IPS-18a (cell line): ENCODE measurements at regions not wholly inside any gene's neighbourhood (a gene's known extent, or its start where the extent isn't known, plus 50 kb on each side); places are given as distances from the start of the nearest gene placed in this dataset.
"Not testable (repeated sequence)": the region's sequence is repeated elsewhere in the genome, so short reads cannot be mapped to it uniquely, and the experiment has no call there.

Experiments used
- H3K27ac ChIP-seq: one replicate; pipeline ENCODE4 v1.5.1; 2013; ENCODE audit warnings: low read length
- H3K27me3 ChIP-seq: one replicate; pipeline ENCODE4 v1.6.1; 2013; ENCODE audit warnings: mild to moderate bottlenecking, low read length; ENCODE audit not compliant: control insufficient read depth, insufficient read depth
- H3K36me3 ChIP-seq: one replicate; pipeline ENCODE4 v1.6.1; 2013; ENCODE audit warnings: low read depth, low read length; ENCODE audit not compliant: control insufficient read depth
- H3K4me1 ChIP-seq: one replicate; pipeline ENCODE4 v1.6.1; 2013; ENCODE audit warnings: low read depth, low read length; ENCODE audit not compliant: control insufficient read depth
- H3K4me3 ChIP-seq: one replicate; pipeline ENCODE4 v1.5.1; 2013; ENCODE audit warnings: low read length
- H3K9ac ChIP-seq: one replicate; pipeline ENCODE4 v1.6.1; 2013; ENCODE audit warnings: mild to moderate bottlenecking, low read length, moderate library complexity
- H3K9me3 ChIP-seq: one replicate; pipeline ENCODE4 v1.6.1; 2013; ENCODE audit warnings: low read depth, low read length; ENCODE audit not compliant: control insufficient read depth

DNA sequence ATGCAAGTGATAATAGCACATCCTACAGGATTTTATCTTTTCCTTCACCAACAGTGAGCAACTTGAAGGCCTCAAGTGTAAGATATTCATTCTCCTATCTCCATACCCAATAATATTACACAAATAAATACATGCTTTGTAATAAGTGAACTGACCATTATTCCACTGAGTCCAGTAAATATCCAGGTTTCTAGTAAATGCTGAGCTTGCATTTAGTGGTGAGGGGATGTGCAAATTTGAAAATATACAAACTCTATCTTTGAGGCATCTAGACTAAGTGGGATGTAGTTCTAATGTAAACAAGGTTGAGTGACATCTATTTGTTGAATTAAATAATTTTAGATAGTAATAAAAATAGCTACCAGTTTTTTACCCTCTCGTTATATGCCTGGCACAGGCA, 587.6 kb upstream of the IL12A start:
- Histone ChIP-seq H3K9ac (no peak overlapping the region), H3K4me1 (no peaks in the 10 kb centered on the region), H3K27me3 (no peaks in the 10 kb centered on the region), H3K36me3 (no peaks in the 10 kb centered on the region), H3K27ac (no peak overlapping the region), H3K9me3 (peaks cover 5% of the 10 kb centered on the region), H3K4me3 (no peak overlapping the region)

DNA sequence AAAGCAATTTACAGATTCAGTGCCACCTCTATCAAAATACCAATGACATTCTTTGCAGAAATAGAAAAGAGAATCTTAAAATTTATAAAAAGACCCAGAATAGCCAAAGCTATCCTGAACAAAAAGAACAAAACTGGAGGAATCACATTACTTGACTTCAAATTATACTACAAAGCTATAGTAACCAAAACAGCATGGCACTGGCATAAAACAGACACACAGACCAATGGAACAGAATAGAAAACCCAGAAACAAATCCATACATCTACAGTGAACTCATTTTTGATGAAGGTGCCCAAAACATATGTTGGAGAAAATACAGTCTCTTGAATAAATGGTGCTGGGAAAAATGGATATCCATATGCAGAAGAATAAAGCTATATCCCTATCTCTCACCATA, 578.9 kb upstream of the IL12A start:
- not testable (repeated sequence) for H3K36me3 ChIP-seq, H3K27ac ChIP-seq, H3K27me3 ChIP-seq, H3K9ac ChIP-seq, H3K4me1 ChIP-seq, H3K4me3 ChIP-seq
- H3K9me3 ChIP-seq: peaks cover 11% of the 10 kb centered on the region

DNA sequence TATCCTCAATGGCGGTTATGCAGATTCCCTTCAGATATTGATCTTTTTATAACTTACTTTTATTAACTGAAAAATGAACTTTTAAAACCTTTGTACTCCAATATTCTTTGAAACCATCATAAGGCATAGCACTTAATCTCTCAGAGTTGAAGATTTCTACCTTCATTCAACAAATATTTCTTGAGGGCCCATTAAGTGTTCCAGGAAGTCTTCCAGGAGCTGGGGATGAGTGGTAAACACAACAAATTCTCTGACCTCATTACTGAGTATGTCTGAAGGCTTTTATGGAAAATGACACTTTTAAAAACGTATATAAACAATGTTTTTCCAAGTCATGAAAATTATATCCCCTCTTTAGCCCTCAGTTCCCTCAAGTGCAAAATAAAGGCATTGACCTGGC, 575.3 kb upstream of the IL12A start:
- Histone ChIP-seq H3K27me3 (no peaks in the 10 kb centered on the region), H3K9ac (no peak overlapping the region), H3K4me1 (no peaks in the 10 kb centered on the region), H3K9me3 (peaks cover 11% of the 10 kb centered on the region), H3K4me3 (no peak overlapping the region), H3K27ac (no peak overlapping the region), H3K36me3 (no peaks in the 10 kb centered on the region)

DNA sequence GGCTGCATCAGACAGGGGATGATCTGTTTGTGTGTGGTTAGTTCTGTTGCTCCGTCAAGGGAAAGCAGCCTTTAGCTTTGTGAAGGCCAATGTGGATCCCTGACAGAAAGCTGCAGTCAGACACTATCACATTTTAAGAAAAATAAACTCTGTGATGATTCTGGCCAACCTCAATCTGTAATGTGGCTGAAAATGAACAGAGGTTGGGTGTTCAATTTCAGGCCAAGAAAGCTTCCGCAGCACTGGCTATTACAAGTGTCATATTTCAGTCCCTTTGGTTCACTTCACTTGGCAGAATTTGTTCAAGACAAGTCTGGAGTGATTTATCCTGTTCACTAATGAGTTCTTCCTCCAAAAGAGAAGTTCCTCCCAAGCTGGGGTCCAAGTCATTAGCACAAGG, 571.8 kb upstream of the IL12A start:
- no peaks in the 10 kb centered on the region for H3K9me3 ChIP-seq
- H3K27ac ChIP-seq: no peak overlapping the region
- no peak overlapping the region for H3K9ac ChIP-seq
- H3K27me3 ChIP-seq: no peaks in the 10 kb centered on the region
- no peaks in the 10 kb centered on the region for H3K36me3 ChIP-seq
- H3K4me1 ChIP-seq: no peaks in the 10 kb centered on the region
- H3K4me3 ChIP-seq: no peak overlapping the region

DNA sequence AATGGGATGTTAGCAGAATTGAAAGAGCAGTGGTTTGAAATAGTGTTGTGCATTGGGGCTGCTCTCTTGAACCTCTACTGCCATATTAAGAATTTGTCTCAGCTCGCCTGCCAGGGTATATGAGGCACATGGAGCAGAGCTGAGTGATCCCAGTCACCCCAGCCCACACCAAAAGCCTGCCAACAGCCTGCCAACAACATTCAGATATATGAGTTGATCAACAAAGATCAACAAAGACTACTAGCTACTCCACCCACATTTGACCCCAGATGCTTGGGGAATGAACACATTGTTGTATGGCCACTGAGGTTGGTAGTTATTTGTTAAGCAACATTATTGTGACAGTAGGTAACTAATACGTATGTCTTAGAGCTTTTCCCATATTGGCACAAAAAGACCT, 570.9 kb upstream of the IL12A start:
- no peak overlapping the region for H3K4me3 ChIP-seq
- no peak overlapping the region for H3K9ac ChIP-seq
- no peaks in the 10 kb centered on the region for H3K9me3 ChIP-seq
- H3K4me1 ChIP-seq: no peaks in the 10 kb centered on the region
- no peaks in the 10 kb centered on the region for H3K36me3 ChIP-seq
- H3K27me3 ChIP-seq: no peaks in the 10 kb centered on the region
- no peak overlapping the region for H3K27ac ChIP-seq

DNA sequence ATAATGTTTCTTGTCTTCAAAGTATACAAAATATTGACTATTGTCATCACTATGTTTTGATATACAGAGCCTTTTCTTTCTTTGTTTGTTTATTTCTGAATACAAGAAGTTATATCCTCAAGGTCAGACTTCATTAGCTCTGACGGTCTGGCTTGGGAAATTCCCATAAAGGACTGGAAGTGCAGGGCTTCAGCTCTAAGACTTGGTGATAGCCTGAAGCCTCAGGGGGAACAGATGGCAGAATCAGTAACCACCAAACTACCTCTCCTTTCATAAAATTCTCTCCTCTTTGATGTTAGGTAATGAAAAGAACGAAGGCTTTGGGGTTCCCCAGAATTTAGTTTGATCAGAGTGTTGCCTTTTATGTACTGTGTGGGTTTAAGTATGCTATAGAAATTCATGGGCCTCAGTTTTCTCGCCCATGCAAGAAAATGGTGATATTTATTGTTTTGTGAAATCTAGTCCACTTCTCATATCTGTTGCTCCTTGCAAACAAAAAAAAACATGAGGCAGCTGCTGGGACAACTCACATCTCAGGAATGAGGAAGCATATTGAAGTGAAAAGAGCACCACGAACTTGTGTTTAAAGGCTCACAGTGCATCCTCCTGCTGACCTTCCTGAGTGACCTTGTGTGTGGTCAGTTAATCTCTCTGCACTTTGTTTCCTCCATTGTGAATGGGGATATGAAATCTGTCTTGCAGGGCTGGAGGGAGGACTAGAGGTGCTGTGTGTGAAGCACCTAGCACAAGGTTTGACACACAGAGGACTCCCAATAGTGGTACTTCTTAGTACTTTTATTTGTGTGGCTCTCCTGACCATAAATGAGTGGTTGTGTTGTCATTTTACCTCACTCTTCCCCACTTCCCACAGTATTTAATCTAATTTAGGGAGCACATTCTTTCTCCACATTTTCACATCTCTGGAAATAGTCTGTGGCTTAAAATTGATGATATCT, 569.8 kb upstream of the IL12A start:
- no peak overlapping the region for H3K27ac ChIP-seq
- H3K27me3 ChIP-seq: no peaks in the 10 kb centered on the region
- no peak overlapping the region for H3K9ac ChIP-seq
- no peaks in the 10 kb centered on the region for H3K4me1 ChIP-seq
- no peaks in the 10 kb centered on the region for H3K9me3 ChIP-seq
- no peak overlapping the region for H3K4me3 ChIP-seq
- H3K36me3 ChIP-seq: no peaks in the 10 kb centered on the region

DNA sequence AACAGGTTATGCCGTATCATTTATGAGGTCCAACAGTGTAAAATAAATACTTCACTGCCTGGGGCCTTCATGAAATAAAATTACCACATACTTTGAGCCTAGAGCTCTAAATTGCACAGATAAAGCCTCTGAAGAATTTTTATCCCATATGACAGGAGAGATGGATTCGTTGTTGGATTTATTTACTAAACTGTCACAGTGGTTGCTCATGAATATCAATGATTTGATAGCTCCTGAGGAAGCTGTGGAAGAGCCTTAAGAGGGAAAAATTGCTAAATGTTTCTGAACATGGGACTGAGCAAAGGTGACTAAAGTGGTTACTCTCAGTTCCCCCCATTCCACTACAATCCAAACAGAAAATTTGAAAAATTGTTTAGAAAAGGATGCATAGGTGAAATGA, 558.9 kb upstream of the IL12A start:
- Histone ChIP-seq H3K27me3 (no peaks in the 10 kb centered on the region), H3K4me1 (no peaks in the 10 kb centered on the region), H3K36me3 (no peaks in the 10 kb centered on the region), H3K4me3 (no peak overlapping the region), H3K9me3 (no peaks in the 10 kb centered on the region), H3K9ac (no peak overlapping the region), H3K27ac (no peak overlapping the region)

DNA sequence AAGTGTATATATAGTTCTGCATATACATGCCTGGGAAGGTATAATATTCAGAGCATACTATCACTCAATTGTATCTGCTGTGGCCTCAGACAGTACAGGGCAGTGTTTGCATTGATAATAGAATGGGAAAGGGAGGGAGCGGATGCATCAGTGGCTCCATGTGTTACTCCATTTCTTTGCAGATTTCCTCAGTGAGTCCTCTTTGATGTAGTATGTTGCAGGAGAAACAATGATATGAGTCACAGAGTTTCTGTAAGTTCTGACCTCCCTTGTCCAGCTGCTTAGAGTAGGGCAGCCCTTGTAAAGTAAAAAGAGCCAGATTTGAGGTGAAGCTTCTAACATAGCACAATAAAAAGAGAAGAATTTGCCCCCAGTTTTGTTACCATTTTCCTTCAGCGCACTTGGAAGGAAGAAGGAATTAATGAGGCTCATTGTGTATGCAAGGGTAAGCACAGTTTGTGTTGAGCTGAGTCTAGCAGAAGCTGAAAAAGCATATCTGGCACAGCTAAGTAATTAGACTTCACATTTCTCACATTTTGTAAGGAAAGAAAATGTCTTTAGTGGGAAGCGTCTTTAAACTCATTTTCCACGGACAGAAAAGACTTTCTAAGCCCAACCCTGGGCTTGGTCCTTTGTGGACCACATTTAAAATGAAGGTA, 555.8 kb upstream of the IL12A start:
- no peaks in the 10 kb centered on the region for H3K9me3 ChIP-seq
- no peaks in the 10 kb centered on the region for H3K27me3 ChIP-seq
- no peak overlapping the region for H3K4me3 ChIP-seq
- H3K9ac ChIP-seq: no peak overlapping the region
- no peaks in the 10 kb centered on the region for H3K36me3 ChIP-seq
- H3K4me1 ChIP-seq: no peaks in the 10 kb centered on the region
- no peak overlapping the region for H3K27ac ChIP-seq

DNA sequence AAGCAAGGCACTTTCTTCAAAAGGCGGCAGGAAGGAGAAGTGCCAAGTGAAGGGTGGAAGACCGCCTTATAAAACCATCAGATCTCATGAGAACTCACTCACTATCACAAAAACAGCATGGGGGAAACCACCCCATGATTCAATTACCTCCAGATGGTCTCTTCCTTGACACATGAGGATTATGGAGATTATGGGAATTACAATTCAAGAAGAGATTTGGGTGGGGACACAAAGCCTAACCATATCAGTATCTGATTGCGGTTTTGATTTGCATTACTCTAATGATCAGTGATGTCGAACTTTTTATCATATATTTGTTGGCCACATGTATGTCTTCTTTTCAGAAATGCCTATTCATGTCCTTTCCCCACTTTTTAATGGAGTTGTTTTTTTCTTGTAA, 549.3 kb upstream of the IL12A start:
- Histone ChIP-seq H3K4me3 (no peak overlapping the region), H3K9me3 (no peaks in the 10 kb centered on the region), H3K9ac (no peak overlapping the region), H3K36me3 (no peaks in the 10 kb centered on the region), H3K27ac (no peak overlapping the region), H3K4me1 (no peaks in the 10 kb centered on the region), H3K27me3 (no peaks in the 10 kb centered on the region)

DNA sequence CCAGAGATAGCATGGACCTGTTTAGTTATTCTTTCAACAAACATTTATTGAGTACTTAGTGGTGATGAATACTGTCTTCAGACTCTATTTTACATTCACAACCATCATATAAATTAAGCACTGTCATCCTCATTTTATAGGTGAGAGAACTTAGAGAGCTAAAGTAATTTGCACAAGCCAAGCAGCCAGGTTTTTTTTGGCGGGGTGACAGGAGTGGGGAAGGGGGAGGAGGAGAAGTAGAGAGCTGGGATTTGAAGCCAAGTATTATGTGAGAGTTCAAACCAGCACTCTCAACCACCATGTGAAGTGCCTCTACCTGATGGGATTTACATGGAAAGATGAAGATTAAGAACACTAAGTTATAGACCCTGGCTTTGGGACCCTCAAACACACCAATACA, 547.4 kb upstream of the IL12A start:
- no peaks in the 10 kb centered on the region for H3K4me1 ChIP-seq
- no peak overlapping the region for H3K9ac ChIP-seq
- no peaks in the 10 kb centered on the region for H3K36me3 ChIP-seq
- H3K9me3 ChIP-seq: no peaks in the 10 kb centered on the region
- no peaks in the 10 kb centered on the region for H3K27me3 ChIP-seq
- H3K27ac ChIP-seq: no peak overlapping the region
- H3K4me3 ChIP-seq: no peak overlapping the region

DNA sequence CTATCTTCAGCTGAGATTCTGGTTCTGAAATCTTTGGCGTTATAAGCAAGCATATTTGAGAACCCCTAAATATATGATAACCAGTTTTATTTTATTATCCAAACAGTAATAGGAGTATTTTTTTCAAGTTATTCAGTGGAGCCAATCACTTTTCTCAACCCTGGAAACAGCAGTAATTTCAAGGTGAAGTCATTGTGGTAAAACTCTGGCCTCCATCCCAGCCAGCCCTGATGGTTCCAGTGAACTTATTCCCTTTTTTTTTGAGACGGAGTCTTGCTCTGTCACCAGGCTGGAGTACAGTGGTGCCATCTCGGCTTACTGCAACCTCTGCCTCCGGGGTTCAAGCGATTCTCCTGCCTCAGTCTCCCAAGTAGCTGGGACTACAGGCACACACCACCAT, 545.4 kb upstream of the IL12A start:
- H3K4me3 ChIP-seq: no peak overlapping the region
- no peaks in the 10 kb centered on the region for H3K27me3 ChIP-seq
- no peaks in the 10 kb centered on the region for H3K36me3 ChIP-seq
- no peaks in the 10 kb centered on the region for H3K4me1 ChIP-seq
- H3K9me3 ChIP-seq: no peaks in the 10 kb centered on the region
- H3K27ac ChIP-seq: no peak overlapping the region
- H3K9ac ChIP-seq: no peak overlapping the region

DNA sequence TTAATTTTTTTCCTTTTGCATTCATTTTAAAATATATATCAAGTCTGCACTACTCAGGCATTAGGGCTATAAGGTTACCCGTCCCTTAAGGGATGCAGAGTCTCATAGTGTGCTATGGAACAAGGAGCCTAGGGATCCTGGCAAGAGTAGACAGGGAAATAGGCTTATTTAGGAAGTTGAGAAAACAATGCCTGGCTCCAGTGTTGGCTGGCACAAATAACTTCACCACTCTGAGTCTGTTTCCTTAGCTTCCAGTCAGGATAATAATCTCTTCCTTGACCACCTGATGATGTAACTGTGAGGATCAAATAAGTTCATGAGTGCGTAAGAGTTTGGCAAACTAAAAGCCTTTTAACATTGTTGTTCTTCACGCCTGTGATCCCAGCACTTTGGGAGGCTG, 540.8 kb upstream of the IL12A start:
- Histone ChIP-seq H3K9ac (no peak overlapping the region), H3K27me3 (no peaks in the 10 kb centered on the region), H3K9me3 (no peaks in the 10 kb centered on the region), H3K36me3 (no peaks in the 10 kb centered on the region), H3K4me3 (no peak overlapping the region), H3K4me1 (no peaks in the 10 kb centered on the region), H3K27ac (no peak overlapping the region)
